ENCODE measurements at regions not wholly inside any gene's neighbourhood (a gene's known extent, or its start where the extent isn't known, plus 50 kb on each side); places are given as distances from the start of the nearest gene placed in this dataset.

DNA sequence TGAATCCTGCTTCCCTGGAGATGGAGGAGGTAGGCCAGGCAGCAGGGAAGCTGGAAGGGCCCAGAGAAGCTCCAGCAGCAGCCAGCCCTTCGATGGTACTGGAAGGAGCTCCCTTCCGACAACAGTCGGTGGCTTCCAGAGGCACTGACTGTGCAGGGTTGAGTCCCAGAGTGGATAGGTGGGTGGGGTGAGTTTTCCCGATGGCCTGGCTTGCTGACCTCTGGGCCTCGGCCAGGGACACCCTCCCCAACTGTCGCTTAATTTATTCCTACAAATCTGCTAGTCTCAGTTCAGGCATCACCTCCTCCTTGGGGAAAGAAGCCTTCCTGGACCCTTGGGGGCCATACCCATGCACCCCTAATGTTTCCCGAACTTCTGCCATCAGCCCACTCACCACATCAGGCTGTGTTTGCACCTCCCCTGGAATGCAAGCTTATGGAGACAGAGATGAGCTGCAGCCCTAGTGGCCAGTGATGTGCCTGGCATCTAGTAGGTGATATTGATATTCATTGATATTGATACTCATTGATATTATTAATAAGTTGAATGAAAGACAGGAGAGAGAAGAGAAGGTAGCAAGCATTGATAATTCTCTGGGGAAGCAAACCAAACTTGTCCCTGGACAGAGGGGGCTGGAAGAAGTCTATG lies 104.6 kb upstream of the BOD1 start:
- no peak for DNase-seq

- DNase-seq = no peak
Measured at GRCh38 chr5:173721601-173722232, 105.3 kb upstream of the BOD1 start.

DNA sequence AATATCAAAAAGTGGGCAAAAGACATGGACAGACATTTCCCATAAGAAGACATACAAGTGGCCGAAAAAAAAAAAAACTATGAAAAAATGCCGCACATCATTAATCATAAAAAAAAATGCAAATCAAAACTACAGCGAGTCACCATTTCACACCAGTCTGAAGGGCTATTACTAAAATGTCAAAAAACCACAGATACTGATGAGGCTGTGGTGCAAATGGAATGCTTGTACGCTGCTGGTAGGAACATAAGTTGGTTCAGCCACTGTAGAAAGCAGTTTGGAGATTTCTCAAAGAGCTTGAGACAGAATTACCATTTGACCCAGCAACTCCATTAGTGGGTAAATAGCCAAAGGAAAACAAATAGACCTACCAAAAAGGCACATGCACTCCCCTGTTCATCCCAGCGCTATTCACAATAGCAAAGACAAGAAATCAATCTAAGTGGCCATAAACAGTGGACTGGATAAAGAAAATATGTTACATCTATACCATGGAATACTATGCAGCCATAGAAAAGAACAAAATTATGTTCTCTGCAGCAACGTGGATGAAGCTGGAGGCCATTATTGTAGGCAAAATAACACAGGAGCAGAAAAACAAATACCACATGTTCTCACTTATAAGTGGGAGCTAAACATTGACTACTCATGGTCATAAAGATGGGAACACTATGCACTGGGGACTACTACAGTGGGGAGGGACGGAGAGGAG lies 110.6 kb upstream of the BOD1 start:
- DNase-seq = no peak

GRCh38 chr5:173727839-173728778 lies 111.7 kb upstream of the BOD1 start:
- no peak for DNase-seq

DNA sequence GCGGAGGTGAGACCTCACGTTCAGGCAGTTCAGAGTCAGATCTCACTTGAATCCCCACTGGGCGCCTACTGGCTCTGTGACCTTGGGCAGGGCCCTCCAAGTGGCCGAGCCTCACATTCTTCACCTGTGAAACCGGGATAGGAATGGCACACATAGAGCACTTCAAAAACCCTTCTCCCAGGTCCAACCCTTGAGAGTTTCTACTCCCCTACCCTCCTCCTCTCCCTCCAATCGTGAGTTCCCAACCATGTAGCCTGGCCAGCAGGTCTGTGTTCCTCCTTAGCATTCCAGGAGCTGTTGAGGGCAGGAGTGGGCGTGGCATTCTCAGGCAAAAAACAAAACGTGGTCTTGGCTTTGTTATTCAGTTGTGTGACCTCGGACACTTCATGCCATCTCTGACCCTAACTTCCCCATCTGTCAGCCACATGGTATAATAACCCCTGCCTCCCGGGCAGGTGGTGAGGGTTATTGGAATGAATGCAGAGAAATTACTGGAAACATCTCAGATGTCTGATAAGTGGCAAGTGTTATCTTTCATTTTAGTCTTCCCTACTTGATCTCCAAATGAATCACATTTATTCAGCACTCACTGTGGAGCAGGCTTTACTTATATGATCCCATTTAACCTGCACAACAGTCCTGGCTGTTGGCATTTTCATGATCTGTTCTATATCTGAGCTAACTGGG lies 112.8 kb upstream of the BOD1 start:
- DNase-seq = no peak

DNA sequence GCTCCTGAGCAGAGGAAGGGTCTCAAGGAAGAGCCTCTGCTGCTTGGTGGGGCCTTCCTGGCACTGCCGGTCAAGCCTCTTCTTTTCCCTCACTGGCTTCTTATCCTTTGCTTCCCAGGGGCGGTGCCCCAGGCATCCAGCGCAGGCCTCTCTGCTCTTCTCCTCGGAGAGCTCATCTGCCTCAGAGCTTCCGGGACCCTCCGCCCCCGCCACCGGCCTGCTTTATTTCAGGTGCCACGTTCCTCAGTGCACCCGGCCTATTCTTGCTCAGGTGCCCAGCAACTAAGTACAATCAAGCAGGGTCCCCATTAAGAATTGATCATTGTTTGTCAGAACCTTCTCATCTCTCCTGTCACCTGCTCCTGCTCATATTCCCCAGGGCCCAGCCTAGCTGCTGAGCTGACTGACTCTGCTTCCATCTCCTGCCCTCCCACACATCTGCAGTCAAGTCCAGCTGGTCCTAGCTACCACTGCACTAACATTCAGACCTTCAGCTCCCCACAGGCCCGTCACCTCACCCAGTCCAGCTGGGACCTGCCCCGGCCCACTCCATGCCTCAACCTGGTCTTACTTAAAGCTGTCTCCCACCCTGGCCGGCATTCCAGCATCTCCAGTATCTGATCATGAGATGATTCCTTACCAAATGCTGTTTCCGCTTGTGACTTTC lies 114.3 kb upstream of the BOD1 start:
- no peak for DNase-seq

GRCh38 chr5:173733021-173733420 lies 116.6 kb upstream of the BOD1 start:
- no peak for DNase-seq

DNA sequence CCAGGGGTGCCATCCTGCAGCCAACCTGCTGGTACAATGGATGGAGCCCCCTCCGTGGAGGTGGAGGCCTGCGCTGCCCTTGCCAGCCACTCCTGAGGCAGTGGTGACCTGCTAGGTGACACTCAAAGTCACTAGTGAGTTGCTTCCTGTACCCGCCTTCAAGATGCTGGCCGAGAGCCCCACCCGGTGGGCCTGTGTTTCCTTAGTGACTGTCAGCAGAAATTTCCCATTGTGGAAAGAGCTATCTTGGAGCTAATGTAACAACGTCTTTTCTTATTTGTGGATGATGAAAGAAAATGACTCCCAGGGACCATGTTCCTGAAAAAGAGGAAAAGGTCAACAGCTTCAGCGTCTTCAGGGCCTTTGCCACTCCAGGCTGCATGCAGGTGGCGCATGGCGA lies 117.0 kb upstream of the BOD1 start:
- DNase-seq = no peak

DNA sequence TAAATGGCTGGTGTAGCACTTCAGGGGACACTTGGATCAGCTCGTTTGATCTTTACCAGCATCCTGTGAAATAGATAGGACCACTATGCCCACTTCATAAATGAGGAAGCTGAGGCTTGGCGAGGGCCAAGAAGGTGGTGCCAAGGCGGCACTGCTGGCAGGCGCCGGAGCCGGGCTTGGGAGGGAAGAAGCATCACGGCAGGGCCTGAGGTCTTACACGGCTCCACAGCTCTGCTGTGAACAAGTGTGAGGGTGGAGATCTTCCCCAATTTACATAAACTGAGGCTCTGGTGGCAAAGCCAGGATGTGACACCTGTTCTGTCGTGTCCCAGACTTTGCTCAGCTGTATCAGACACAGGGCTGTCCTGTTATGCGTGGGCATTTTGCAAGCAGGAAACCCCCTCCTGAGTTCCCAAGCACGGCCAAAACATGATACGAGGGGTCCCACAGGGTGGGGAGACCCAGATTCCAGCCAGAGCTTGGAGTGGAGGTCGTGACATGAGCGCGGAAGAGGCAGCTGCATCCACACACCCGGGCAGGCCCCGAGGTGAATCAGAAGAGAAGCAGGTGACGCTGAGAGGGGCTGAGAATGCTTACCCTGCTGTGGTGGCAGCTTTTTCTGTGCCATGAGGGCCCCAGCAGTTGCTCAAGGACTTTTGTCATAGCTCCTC lies 117.5 kb upstream of the BOD1 start:
- DNase-seq = no peak

- DNase-seq = no peak
Measured at GRCh38 chr5:173734716-173735115, 118.3 kb upstream of the BOD1 start.

GRCh38 chr5:173735184-173735583 lies 118.7 kb upstream of the BOD1 start:
- no peak for DNase-seq

GRCh38 chr5:173735691-173736090 lies 119.2 kb upstream of the BOD1 start:
- DNase-seq = no peak

DNA sequence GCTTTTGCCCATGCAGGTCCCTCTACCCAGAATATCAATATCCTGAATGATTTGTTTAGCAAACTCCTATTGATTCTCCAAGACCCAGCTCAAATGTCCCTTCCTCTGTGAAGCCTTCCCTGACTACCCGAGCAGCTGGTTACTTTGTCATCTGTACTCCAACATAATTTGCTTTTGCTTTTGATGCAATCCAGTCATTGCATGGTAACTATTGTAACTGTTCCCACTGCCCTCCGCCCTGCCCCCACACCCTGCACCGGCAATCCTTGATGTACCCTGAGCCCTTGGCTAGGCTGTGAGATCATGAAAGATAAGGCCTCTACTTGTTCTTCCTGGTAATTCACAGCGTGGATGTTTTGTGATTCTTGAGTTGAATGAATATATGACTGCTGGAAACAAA lies 119.9 kb upstream of the BOD1 start:
- no peak for DNase-seq

DNA sequence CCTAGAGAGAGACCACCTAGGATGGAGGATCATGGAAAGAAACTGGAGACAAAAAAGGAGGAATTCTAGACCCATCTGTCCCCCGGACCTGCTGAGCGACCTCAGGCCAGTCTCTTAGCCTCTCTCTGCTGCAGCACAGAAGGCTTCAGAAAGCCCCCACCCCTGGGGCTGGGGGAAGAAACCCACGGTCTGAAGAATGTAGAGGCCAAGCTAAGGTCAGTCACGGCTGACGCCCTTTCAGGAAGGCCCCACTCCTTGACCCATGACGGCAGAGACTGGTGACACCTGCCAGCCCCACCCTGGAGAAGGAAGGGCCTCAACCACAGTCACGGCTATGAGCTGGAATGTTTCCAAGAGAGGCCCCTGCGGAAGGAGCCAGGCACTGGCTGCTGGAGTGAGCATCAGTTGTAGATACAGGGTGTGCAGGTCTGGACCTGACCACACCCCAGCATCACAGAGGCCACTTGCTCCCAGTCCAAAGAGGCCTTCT lies 120.5 kb upstream of the BOD1 start:
- no peak for DNase-seq

DNA sequence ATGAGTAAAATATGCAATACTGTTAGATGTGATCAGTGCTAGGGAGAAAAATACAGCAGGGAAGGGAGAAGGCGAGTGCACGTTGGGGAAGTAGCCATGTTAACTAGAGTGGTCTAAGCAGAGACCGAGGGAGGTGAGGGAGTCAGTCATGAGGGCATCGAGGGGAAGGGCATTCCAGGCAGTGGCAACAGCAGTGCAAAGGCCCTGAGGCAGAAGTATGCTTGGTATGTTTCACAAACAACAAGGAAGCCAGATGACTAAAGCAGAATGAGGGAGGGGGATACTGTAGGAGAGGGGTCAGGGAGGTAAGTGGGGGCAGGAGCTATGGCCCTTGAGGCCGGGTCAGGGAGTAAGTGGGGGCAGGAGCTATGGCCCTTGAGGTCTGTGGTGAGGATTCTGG lies 123.3 kb upstream of the BOD1 start:
- no peak for DNase-seq

DNA sequence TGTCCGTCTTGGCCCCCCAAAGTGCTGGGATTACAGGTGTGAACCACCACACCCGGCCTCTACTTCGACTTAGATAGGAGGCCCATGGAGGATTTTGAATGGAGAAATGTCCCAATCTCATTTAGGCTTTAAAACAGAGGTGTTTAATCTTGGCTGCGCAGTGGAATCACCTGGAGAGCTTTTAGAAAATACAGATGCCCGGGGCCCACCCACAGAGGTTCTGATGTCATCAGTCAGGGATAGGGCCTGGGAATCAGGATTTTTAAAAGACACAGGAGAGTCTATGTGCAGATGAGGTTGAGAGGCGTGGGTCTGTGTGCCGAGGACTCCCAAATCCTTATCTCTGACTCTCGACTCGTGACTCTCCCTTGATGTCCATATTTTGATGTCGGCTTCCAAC lies 124.0 kb upstream of the BOD1 start:
- DNase-seq = no peak

- no peak for DNase-seq
Measured at GRCh38 chr5:173741087-173741486, 124.6 kb upstream of the BOD1 start.

- no peak for DNase-seq
Measured at GRCh38 chr5:173741729-173742431, 125.4 kb upstream of the BOD1 start.

DNA sequence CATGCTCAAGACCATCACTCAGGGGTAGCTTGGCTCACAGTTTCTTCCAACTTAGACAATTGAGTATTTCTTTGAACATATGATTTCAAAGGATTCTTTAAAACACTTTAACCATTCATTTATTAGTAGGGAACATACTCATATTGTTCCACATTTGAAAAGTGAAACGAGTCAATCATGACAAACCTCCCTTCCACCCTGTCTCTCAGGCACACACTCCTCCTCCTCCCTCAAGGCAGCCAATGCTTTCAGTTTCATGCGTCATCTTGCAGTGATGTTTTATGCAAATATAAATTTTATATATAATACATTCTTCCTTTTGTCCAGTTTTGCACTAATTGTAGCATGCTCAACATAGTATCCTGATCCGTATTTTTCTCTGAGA lies 126.0 kb upstream of the BOD1 start:
- DNase-seq = no peak

DNA sequence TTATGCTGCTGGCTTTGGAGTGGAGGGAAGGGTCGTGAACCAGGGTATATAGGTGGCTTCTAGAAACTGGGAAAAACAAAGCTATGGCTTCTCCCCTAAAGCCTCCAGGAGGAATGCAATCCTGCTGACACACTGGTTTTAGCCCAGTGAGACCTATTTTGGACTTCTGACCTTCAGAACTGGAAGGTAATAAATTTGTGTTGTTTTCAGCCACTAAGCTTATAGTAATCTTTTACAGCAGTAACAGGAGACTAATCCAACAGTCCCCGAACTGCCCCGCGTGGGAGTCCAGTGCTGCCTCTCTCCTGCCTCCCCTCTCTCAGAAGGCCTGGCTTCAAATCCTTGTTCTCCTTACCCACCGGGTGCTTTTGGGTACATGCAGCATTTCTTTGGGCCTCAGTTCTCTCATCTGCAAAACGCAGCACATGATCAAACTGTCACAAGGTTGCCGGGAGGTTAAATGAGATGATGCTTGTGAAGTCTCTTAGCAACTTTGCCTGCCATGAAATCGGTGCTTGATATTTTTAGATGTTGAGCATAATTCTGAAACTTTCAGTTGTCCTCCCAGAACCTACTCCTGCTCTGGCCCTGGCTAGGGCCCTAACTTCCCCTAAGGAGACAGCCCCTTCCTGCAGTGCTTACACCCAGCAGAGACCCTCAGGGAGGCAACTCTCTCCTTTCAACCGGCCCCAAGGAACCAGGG lies 127.3 kb upstream of the BOD1 start:
- no peak for DNase-seq
